ENCODE measurements at regions not wholly inside any gene's neighbourhood (a gene's known extent, or its start where the extent isn't known, plus 50 kb on each side); places are given as distances from the start of the nearest gene placed in this dataset.
"Not testable (repeated sequence)": the region's sequence is repeated elsewhere in the genome, so short reads cannot be mapped to it uniquely, and the experiment has no call there.

DNA sequence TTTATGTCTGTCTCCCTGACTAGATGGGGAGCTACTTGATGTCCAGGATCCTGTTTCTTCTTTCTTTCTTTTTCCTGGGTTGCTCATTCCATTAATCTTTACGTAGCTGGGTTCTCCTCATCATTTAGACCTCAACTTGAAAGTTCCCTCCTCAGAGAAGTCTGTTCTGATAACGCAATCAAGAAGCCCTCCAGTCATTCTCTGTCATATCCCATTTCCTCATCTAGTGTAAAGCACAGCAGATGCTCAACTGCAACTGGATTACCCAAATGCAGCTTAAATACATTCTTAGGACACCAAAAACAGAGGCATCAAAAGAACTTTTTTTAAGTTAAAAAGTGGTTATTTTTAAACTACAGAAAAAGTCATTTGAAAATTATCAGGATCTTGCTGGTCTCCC, 51.7 kb upstream of the ST3GAL6 start:
- TF ChIP-seq, protein P1, sequence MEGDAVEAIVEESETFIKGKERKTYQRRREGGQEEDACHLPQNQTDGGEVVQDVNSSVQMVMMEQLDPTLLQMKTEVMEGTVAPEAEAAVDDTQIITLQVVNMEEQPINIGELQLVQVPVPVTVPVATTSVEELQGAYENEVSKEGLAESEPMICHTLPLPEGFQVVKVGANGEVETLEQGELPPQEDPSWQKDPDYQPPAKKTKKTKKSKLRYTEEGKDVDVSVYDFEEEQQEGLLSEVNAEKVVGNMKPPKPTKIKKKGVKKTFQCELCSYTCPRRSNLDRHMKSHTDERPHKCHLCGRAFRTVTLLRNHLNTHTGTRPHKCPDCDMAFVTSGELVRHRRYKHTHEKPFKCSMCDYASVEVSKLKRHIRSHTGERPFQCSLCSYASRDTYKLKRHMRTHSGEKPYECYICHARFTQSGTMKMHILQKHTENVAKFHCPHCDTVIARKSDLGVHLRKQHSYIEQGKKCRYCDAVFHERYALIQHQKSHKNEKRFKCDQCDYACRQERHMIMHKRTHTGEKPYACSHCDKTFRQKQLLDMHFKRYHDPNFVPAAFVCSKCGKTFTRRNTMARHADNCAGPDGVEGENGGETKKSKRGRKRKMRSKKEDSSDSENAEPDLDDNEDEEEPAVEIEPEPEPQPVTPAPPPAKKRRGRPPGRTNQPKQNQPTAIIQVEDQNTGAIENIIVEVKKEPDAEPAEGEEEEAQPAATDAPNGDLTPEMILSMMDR (conservative IDR thresholded peaks at IDR 0.05; ENCODE audit: low read length) = no peak

DNA sequence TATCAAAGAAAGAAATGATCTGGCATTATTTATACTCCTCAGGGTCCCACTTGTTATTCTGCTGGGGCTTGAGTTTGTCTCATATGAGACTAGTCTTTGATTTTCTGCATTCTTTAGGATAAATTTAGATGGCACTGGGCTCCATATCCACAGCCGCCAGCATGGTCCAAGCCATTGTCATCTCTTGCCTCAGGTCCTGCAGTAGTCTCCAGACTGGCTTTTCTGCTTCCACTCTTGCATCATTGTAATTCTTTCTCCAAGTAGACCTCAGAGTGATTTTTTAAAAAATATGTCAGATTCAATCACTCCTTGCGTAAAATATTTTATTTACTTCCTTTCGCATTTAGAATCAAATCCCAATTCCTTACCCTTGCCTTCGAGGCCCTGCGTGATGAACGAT, 50.4 kb upstream of the ST3GAL6 start:
- TF ChIP-seq, protein P1 (conservative IDR thresholded peaks at IDR 0.05; ENCODE audit: low read length) = no peak
- no peak for DNase-seq (ENCODE audit: low read depth)
- H3K4me3 ChIP-seq (ENCODE audit: low read length) = no peak overlapping the region

More for the DNA sequence above, 51.7 kb upstream of the ST3GAL6 start:
- no peak for DNase-seq (ENCODE audit: low read depth)
- no peak overlapping the region for H3K4me3 ChIP-seq (ENCODE audit: low read length)

DNA sequence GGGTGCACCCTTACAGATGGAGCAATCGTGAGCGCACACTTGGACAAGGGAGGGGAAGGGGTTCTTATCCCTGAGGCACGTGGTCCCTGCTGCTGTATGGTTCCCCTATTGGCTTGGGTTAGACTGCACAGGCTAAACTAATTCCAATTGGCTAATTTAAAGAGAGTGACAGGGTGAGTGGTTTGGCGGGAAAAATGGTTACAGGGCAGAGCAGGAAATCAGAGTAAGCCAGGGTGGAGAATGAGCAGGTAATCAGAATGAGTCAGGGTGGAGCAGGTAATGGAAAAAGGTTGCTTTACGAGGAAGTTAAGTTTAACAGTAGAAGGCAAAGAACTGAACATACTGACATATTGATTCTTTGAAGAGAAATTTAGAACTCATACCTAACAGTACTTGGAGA, 49.8 kb upstream of the ST3GAL6 start:
- DNase-seq (ENCODE audit: low read depth); H3K4me3 ChIP-seq (ENCODE audit: low read length): not testable (repeated sequence)

Data from AG10803 (cell line).